ENCODE measurements at regions not wholly inside any gene's neighbourhood (a gene's known extent, or its start where the extent isn't known, plus 50 kb on each side); places are given as distances from the start of the nearest gene placed in this dataset.

- TF ChIP-seq CTCF (IDR thresholded peaks at IDR 0.05; ENCODE audit: insufficient read depth, low read length, poor library complexity, severe bottlenecking) (no peak), EZH2phosphoT487 (conservative IDR thresholded peaks at IDR 0.05; ENCODE audit: low read length) (no peak)
- Histone ChIP-seq H3K4me2 (ENCODE audit: low read depth, low read length, poor library complexity, severe bottlenecking) (no peak overlapping the region), H3K27ac (ENCODE audit: low read depth, low read length) (no peak overlapping the region), H3K9ac (ENCODE audit: low read length) (no peak overlapping the region), H2AFZ (ENCODE audit: low read depth, low read length, severe bottlenecking) (no peak overlapping the region), H4K20me1 (ENCODE audit: low read depth, low read length) (no peaks in the 10 kb centered on the region), H3K4me3 (ENCODE audit: insufficient read depth, low read length, poor library complexity, severe bottlenecking) (no peak overlapping the region), H3K27me3 (ENCODE audit: low read length) (no peaks in the 10 kb centered on the region), H3K79me2 (ENCODE audit: insufficient read depth, low read length) (no peaks in the 10 kb centered on the region), H3K9me2 (replicated peaks; ENCODE audit: insufficient read depth, low read length) (no peaks in the 10 kb centered on the region), H3K9me3 (ENCODE audit: insufficient read depth, low read length) (no peaks in the 10 kb centered on the region), H3F3A (ENCODE audit: insufficient read depth) (no peaks in the 10 kb centered on the region), H3K36me3 (ENCODE audit: low read length) (no peaks in the 10 kb centered on the region)
These were observed 288.6 kb upstream of the PHF14 start for GRCh38 chr7:10685040-10685439.

- H2AFZ ChIP-seq (ENCODE audit: low read depth, low read length, severe bottlenecking), result no peak overlapping the region
- no peak overlapping the region for H3K4me2 ChIP-seq (ENCODE audit: low read depth, low read length, poor library complexity, severe bottlenecking)
- H3K27ac ChIP-seq (ENCODE audit: low read depth, low read length), result no peak overlapping the region
- no peaks in the 10 kb centered on the region for H3K36me3 ChIP-seq (ENCODE audit: low read length)
- H3K9ac ChIP-seq (ENCODE audit: low read length), result no peak overlapping the region
- H3K79me2 ChIP-seq (ENCODE audit: insufficient read depth, low read length), result no peaks in the 10 kb centered on the region
- no peaks in the 10 kb centered on the region for H3K9me3 ChIP-seq (ENCODE audit: insufficient read depth, low read length)
- H3F3A ChIP-seq (ENCODE audit: insufficient read depth), result no peaks in the 10 kb centered on the region
- no peaks in the 10 kb centered on the region for H4K20me1 ChIP-seq (ENCODE audit: low read depth, low read length)
- H3K4me3 ChIP-seq (ENCODE audit: insufficient read depth, low read length, poor library complexity, severe bottlenecking), result no peak overlapping the region
- TF ChIP-seq EZH2phosphoT487 (conservative IDR thresholded peaks at IDR 0.05; ENCODE audit: low read length) (no peak), CTCF (IDR thresholded peaks at IDR 0.05; ENCODE audit: insufficient read depth, low read length, poor library complexity, severe bottlenecking) (no peak)
- H3K27me3 ChIP-seq (ENCODE audit: low read length), result no peaks in the 10 kb centered on the region
- H3K9me2 ChIP-seq (replicated peaks; ENCODE audit: insufficient read depth, low read length), result no peaks in the 10 kb centered on the region
These were observed 285.1 kb upstream of the PHF14 start for GRCh38 chr7:10688544-10688943.

GRCh38 chr7:10696064-10696463 is 277.6 kb upstream of the PHF14 start:
- Histone ChIP-seq H3F3A (ENCODE audit: insufficient read depth) (no peaks in the 10 kb centered on the region), H3K9me3 (ENCODE audit: insufficient read depth, low read length) (no peaks in the 10 kb centered on the region), H3K4me3 (ENCODE audit: insufficient read depth, low read length, poor library complexity, severe bottlenecking) (no peak overlapping the region), H2AFZ (ENCODE audit: low read depth, low read length, severe bottlenecking) (no peak overlapping the region), H3K9ac (ENCODE audit: low read length) (no peak overlapping the region), H3K36me3 (ENCODE audit: low read length) (no peaks in the 10 kb centered on the region), H4K20me1 (ENCODE audit: low read depth, low read length) (no peaks in the 10 kb centered on the region), H3K9me2 (replicated peaks; ENCODE audit: insufficient read depth, low read length) (no peaks in the 10 kb centered on the region), H3K4me2 (ENCODE audit: low read depth, low read length, poor library complexity, severe bottlenecking) (no peak overlapping the region), H3K27ac (ENCODE audit: low read depth, low read length) (no peak overlapping the region), H3K79me2 (ENCODE audit: insufficient read depth, low read length) (no peaks in the 10 kb centered on the region), H3K27me3 (ENCODE audit: low read length) (no peaks in the 10 kb centered on the region)
- TF ChIP-seq EZH2phosphoT487 (conservative IDR thresholded peaks at IDR 0.05; ENCODE audit: low read length), result no peak
- TF ChIP-seq CTCF (IDR thresholded peaks at IDR 0.05; ENCODE audit: insufficient read depth, low read length, poor library complexity, severe bottlenecking), result no peak

GRCh38 chr7:10703059-10703458 is 270.6 kb upstream of the PHF14 start:
- Histone ChIP-seq H3K9me2 (replicated peaks; ENCODE audit: insufficient read depth, low read length) (no peaks in the 10 kb centered on the region), H3K27me3 (ENCODE audit: low read length) (no peaks in the 10 kb centered on the region), H3K9ac (ENCODE audit: low read length) (no peak overlapping the region), H3K79me2 (ENCODE audit: insufficient read depth, low read length) (no peaks in the 10 kb centered on the region), H3K36me3 (ENCODE audit: low read length) (no peaks in the 10 kb centered on the region), H3K9me3 (ENCODE audit: insufficient read depth, low read length) (no peaks in the 10 kb centered on the region), H3K4me2 (ENCODE audit: low read depth, low read length, poor library complexity, severe bottlenecking) (no peak overlapping the region), H3K27ac (ENCODE audit: low read depth, low read length) (no peak overlapping the region), H3F3A (ENCODE audit: insufficient read depth) (no peaks in the 10 kb centered on the region), H4K20me1 (ENCODE audit: low read depth, low read length) (no peaks in the 10 kb centered on the region), H2AFZ (ENCODE audit: low read depth, low read length, severe bottlenecking) (no peak overlapping the region), H3K4me3 (ENCODE audit: insufficient read depth, low read length, poor library complexity, severe bottlenecking) (no peak overlapping the region)
- no peak for TF ChIP-seq EZH2phosphoT487 (conservative IDR thresholded peaks at IDR 0.05; ENCODE audit: low read length)
- no peak for TF ChIP-seq CTCF (IDR thresholded peaks at IDR 0.05; ENCODE audit: insufficient read depth, low read length, poor library complexity, severe bottlenecking)
